Neural crest cell (in vitro differentiated cells): ENCODE measurements at regions not wholly inside any gene's neighbourhood (a gene's known extent, or its start where the extent isn't known, plus 50 kb on each side); places are given as distances from the start of the nearest gene placed in this dataset.
"Not testable (repeated sequence)": the region's sequence is repeated elsewhere in the genome, so short reads cannot be mapped to it uniquely, and the experiment has no call there.

Experiments
- DNase-seq: peaks from one replicate; pipeline ENCODE4 v3.0.0; 2021; ENCODE audit warnings: low read depth, mixed read lengths, low spot score
- H3K27ac Mint-ChIP-seq: one replicate; pipeline ENCODE4 v1.8.0; 2021; ENCODE audit warnings: mild to moderate bottlenecking, mixed read lengths; ENCODE audit not compliant: unreplicated experiment
- H3K27me3 Mint-ChIP-seq: 2 replicates; pipeline ENCODE4 v1.8.0; 2021; ENCODE audit warnings: low read depth, mild to moderate bottlenecking, mixed read lengths
- H3K36me3 Mint-ChIP-seq: 2 replicates; pipeline ENCODE4 v1.8.0; 2021; ENCODE audit warnings: low read depth, mild to moderate bottlenecking, mixed read lengths
- H3K4me1 Mint-ChIP-seq: 2 replicates; pipeline ENCODE4 v1.8.0; 2021; ENCODE audit warnings: mixed read lengths
- H3K4me3 Mint-ChIP-seq: one replicate; pipeline ENCODE4 v1.8.0; 2021; ENCODE audit warnings: mild to moderate bottlenecking, mixed read lengths
- H3K9me3 Mint-ChIP-seq: 2 replicates; pipeline ENCODE4 v1.8.0; 2021; ENCODE audit warnings: mixed read lengths
- CTCF ChIP-seq: fragments of 200-600 bp; sonication (generic); conservative IDR thresholded peaks from 2 replicates; pipeline ENCODE4 v1.5.0; 2021; ENCODE audit warnings: antibody characterized with exemption, mild to moderate bottlenecking

GRCh38 chr16:64074706-64075105 lies 1047.2 kb downstream of the CDH11 start:
- no peaks in the 10 kb centered on the region for H3K36me3 Mint-ChIP-seq

GRCh38 chr16:64072131-64072730 lies 1049.6 kb downstream of the CDH11 start:
- H3K4me1 Mint-ChIP-seq, H3K36me3 Mint-ChIP-seq, H3K27ac Mint-ChIP-seq, H3K27me3 Mint-ChIP-seq, H3K4me3 Mint-ChIP-seq, DNase-seq: not testable (repeated sequence)
- H3K9me3 Mint-ChIP-seq: peaks cover 12% of the 10 kb centered on the region

More at GRCh38 chr16:64074706-64075105, 1047.2 kb downstream of the CDH11 start:
- H3K27ac Mint-ChIP-seq: no peak overlapping the region
- H3K27me3 Mint-ChIP-seq: no peaks in the 10 kb centered on the region
- H3K9me3 Mint-ChIP-seq: peaks cover 9% of the 10 kb centered on the region
- H3K4me3 Mint-ChIP-seq: no peak overlapping the region
- no peaks in the 10 kb centered on the region for H3K4me1 Mint-ChIP-seq
- DNase-seq: no peak
- TF ChIP-seq CTCF: no peak

GRCh38 chr16:64065523-64065922 lies 1056.3 kb downstream of the CDH11 start:
- Mint-ChIP-seq H3K4me3 (no peak overlapping the region), H3K36me3 (no peaks in the 10 kb centered on the region), H3K4me1 (no peaks in the 10 kb centered on the region), H3K27me3 (no peaks in the 10 kb centered on the region), H3K9me3 (peaks cover 20% of the 10 kb centered on the region), H3K27ac (no peak overlapping the region)
- DNase-seq: no peak
- TF ChIP-seq CTCF: no peak

- no peak overlapping the region for H3K27ac Mint-ChIP-seq
- DNase-seq: no peak
- no peak overlapping the region for H3K4me3 Mint-ChIP-seq
- peaks cover 10% of the 10 kb centered on the region for H3K9me3 Mint-ChIP-seq
- no peak for TF ChIP-seq CTCF
- H3K4me1 Mint-ChIP-seq: no peaks in the 10 kb centered on the region
- no peaks in the 10 kb centered on the region for H3K36me3 Mint-ChIP-seq
- H3K27me3 Mint-ChIP-seq: no peaks in the 10 kb centered on the region
These were observed 1060.2 kb downstream of the CDH11 start for GRCh38 chr16:64061621-64062020.

- no peak for DNase-seq
- Mint-ChIP-seq H3K27ac (no peak overlapping the region), H3K4me1 (no peaks in the 10 kb centered on the region), H3K36me3 (no peaks in the 10 kb centered on the region), H3K27me3 (no peaks in the 10 kb centered on the region), H3K4me3 (no peak overlapping the region), H3K9me3 (peaks cover 6% of the 10 kb centered on the region)
- TF ChIP-seq CTCF: no peak
These were observed 1061.2 kb downstream of the CDH11 start for GRCh38 chr16:64060631-64061030.

GRCh38 chr16:64058685-64059084 lies 1063.2 kb downstream of the CDH11 start:
- Mint-ChIP-seq H3K9me3 (no peaks in the 10 kb centered on the region), H3K4me1 (no peaks in the 10 kb centered on the region), H3K27me3 (no peaks in the 10 kb centered on the region), H3K36me3 (no peaks in the 10 kb centered on the region), H3K27ac (no peak overlapping the region), H3K4me3 (no peak overlapping the region)
- no peak for DNase-seq
- no peak for TF ChIP-seq CTCF
